OCI-LY1 (cell line): ENCODE measurements at regions not wholly inside any gene's neighbourhood (a gene's known extent, or its start where the extent isn't known, plus 50 kb on each side); places are given as distances from the start of the nearest gene placed in this dataset.

ENCODE experiments used
- H2AFZ ChIP-seq: fragments of 200-600 bp; sonication (generic), shearing (Covaris generic); 2 replicates; pipeline ENCODE4 v1.6.0; 2014; ENCODE audit warnings: antibody characterized with exemption, mild to moderate bottlenecking, low read length
- H3F3A ChIP-seq: fragments of 200-600 bp; sonication (generic), shearing (Covaris generic); 2 replicates; pipeline ENCODE4 v1.6.0; 2014; ENCODE audit warnings: mild to moderate bottlenecking, antibody characterized with exemption, low read length, moderate library complexity; ENCODE audit not compliant: insufficient read depth
- H3K27ac ChIP-seq: fragments of 200-600 bp; sonication (generic); 2 replicates; pipeline ENCODE4 v1.5.1; 2014; ENCODE audit warnings: low read length, mixed run types, mild to moderate bottlenecking, low read depth; ENCODE audit not compliant: poor library complexity, severe bottlenecking
- H3K27me3 ChIP-seq: fragments of 200-600 bp; sonication (generic); 2 replicates; pipeline ENCODE4 v1.6.0; 2014; ENCODE audit warnings: antibody characterized with exemption, mild to moderate bottlenecking, low read length, moderate library complexity; ENCODE audit not compliant: insufficient read depth
- H3K36me3 ChIP-seq: fragments of 200-600 bp; sonication (generic); 2 replicates; pipeline ENCODE4 v1.6.1; 2014; ENCODE audit warnings: mild to moderate bottlenecking, antibody characterized with exemption, low read length, moderate library complexity, mixed read lengths; ENCODE audit not compliant: insufficient read depth
- H3K4me1 ChIP-seq: fragments of 200-600 bp; sonication (generic); 2 replicates; pipeline ENCODE4 v1.5.1; 2014; ENCODE audit warnings: mild to moderate bottlenecking, low read length, moderate library complexity; ENCODE audit not compliant: insufficient read depth, severe bottlenecking
- H3K4me2 ChIP-seq: fragments of 200-600 bp; sonication (generic), shearing (Covaris generic); 2 replicates; pipeline ENCODE4 v1.6.1; 2014; ENCODE audit warnings: low read length
- H3K4me3 ChIP-seq: fragments of 200-600 bp; sonication (generic); 2 replicates; pipeline ENCODE4 v1.5.1; 2014; ENCODE audit warnings: low read length, low read depth, mild to moderate bottlenecking, mixed read lengths; ENCODE audit not compliant: poor library complexity, severe bottlenecking
- H3K79me2 ChIP-seq: fragments of 200-600 bp; shearing (Covaris generic); 2 replicates; pipeline ENCODE4 v1.6.1; 2016; ENCODE audit warnings: mixed run types, low read length, mixed read lengths; ENCODE audit not compliant: insufficient read depth
- H3K9ac ChIP-seq: fragments of 200-600 bp; sonication (generic), shearing (Covaris generic); 2 replicates; pipeline ENCODE4 v1.6.1; 2014; ENCODE audit warnings: mild to moderate bottlenecking, low read length, mixed read lengths
- H3K9me2 ChIP-seq: fragments of 200-600 bp; sonication (generic), shearing (Covaris generic); 2 replicates; pipeline ENCODE4 v1.6.1; 2014; ENCODE audit warnings: low read depth, mild to moderate bottlenecking, low read length, mixed read lengths
- H3K9me3 ChIP-seq: fragments of 200-600 bp; shearing (Covaris generic); 2 replicates; pipeline ENCODE4 v1.6.1; 2014; ENCODE audit warnings: low read length, mixed read lengths
- H4K20me1 ChIP-seq: fragments of 200-600 bp; sonication (generic), shearing (Covaris generic); 2 replicates; pipeline ENCODE4 v1.6.0; 2016; ENCODE audit warnings: mild to moderate bottlenecking, low read length; ENCODE audit not compliant: insufficient read depth
- EZH2 ChIP-seq: fragments of 200-600 bp; sonication (generic), shearing (Covaris generic); IDR thresholded peaks from 2 replicates; pipeline ENCODE4 v1.8.0; 2017; ENCODE audit warnings: borderline replicate concordance, mixed run types, mild to moderate bottlenecking, antibody characterized with exemption, low read length, moderate library complexity, mixed read lengths
- TF ChIP-seq, protein P1 (sequence below): fragments of 200-600 bp; sonication (generic), shearing (Covaris generic); IDR thresholded peaks from 2 replicates; pipeline ENCODE4 v1.5.1; 2017; ENCODE audit warnings: mild to moderate bottlenecking, antibody characterized with exemption, low read length, moderate library complexity, mixed read lengths

DNA sequence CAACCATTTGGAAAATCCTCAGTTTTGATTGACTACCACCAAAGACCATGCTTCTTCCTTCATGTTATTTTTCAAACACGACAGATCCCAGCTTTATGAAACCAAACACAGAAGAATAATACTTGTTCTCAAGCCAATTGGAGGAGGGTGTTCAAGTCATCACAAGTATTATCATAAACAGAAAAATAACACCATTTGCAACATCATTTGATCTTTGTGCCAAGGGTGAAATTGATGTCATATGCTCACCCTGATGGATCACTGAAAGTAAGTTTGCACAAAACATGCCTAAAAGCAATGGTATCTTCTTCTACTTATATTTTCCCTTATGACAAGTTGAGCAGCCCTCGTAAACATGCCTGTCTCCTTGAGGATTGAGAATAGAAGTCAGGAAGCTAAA lies 448.0 kb upstream of the ZEB2 start:
- Histone ChIP-seq H4K20me1 (no peaks in the 10 kb centered on the region), H3K9ac (no peak overlapping the region), H3K79me2 (no peaks in the 10 kb centered on the region), H3K4me2 (no peak overlapping the region), H2AFZ (no peak overlapping the region), H3K36me3 (no peaks in the 10 kb centered on the region), H3F3A (no peaks in the 10 kb centered on the region), H3K4me1 (peaks cover 14% of the 10 kb centered on the region), H3K4me3 (no peak overlapping the region), H3K27ac (no peak overlapping the region), H3K9me3 (peaks cover 17% of the 10 kb centered on the region), H3K9me2 (no peaks in the 10 kb centered on the region), H3K27me3 (no peaks in the 10 kb centered on the region)
- no peak for TF ChIP-seq EZH2
- TF ChIP-seq, protein P1, sequence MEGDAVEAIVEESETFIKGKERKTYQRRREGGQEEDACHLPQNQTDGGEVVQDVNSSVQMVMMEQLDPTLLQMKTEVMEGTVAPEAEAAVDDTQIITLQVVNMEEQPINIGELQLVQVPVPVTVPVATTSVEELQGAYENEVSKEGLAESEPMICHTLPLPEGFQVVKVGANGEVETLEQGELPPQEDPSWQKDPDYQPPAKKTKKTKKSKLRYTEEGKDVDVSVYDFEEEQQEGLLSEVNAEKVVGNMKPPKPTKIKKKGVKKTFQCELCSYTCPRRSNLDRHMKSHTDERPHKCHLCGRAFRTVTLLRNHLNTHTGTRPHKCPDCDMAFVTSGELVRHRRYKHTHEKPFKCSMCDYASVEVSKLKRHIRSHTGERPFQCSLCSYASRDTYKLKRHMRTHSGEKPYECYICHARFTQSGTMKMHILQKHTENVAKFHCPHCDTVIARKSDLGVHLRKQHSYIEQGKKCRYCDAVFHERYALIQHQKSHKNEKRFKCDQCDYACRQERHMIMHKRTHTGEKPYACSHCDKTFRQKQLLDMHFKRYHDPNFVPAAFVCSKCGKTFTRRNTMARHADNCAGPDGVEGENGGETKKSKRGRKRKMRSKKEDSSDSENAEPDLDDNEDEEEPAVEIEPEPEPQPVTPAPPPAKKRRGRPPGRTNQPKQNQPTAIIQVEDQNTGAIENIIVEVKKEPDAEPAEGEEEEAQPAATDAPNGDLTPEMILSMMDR, result no peak

DNA sequence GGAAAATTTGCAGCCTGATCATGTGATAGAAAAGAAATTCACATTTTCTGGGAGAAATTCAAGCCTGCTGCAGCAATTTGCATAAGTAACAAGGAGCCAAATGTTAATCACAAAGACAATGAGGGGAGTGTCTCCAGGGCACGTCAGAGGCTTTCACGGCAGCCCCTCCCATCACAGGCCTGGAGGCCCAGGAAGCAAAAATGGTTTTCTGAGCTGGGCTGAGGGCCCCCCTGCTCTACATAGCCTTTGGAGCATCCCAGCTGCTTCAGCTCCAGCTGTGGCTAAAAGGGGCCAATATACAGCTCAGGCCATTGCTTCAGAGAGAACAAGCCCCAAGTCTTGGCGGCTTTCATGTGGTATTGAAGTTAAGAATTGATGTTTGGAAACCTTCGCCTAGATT lies 445.3 kb upstream of the ZEB2 start:
- no peak overlapping the region for H3K9ac ChIP-seq
- no peak overlapping the region for H3K4me3 ChIP-seq
- no peaks in the 10 kb centered on the region for H4K20me1 ChIP-seq
- H3K4me2 ChIP-seq, result no peak overlapping the region
- no peak overlapping the region for H3K27ac ChIP-seq
- H2AFZ ChIP-seq, result no peak overlapping the region
- TF ChIP-seq EZH2, result no peak
- TF ChIP-seq, protein P1, result no peak
- H3K27me3 ChIP-seq, result no peaks in the 10 kb centered on the region
- H3K79me2 ChIP-seq, result no peaks in the 10 kb centered on the region
- no peaks in the 10 kb centered on the region for H3K36me3 ChIP-seq
- H3K4me1 ChIP-seq, result no peaks in the 10 kb centered on the region
- H3K9me2 ChIP-seq, result no peaks in the 10 kb centered on the region
- H3F3A ChIP-seq, result no peaks in the 10 kb centered on the region
- peaks cover 11% of the 10 kb centered on the region for H3K9me3 ChIP-seq

DNA sequence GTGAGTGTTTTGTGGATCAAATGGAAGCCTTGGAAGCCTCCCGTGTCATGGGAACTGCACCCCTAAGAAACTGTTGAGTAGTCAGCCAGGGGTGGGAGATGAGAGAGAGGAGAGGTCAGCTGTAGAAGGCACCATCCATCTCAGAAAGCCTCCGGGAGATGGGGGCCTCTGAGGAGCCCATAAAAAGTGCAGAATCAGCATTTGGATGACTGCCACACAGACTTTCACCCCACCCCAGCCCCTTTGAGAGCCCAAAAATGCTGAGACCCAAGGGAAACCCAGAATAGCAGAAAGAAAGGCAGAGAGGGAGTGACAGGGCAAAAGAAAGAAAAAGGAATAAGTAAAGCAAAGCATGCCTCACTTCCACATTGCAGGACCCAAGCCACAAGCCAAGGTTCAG lies 443.1 kb upstream of the ZEB2 start:
- H2AFZ ChIP-seq, result no peak overlapping the region
- TF ChIP-seq EZH2, result no peak
- TF ChIP-seq, protein P1, result no peak

More for the DNA sequence above, 443.1 kb upstream of the ZEB2 start:
- H3K79me2 ChIP-seq, result no peaks in the 10 kb centered on the region
- no peaks in the 10 kb centered on the region for H3K4me1 ChIP-seq
- no peak overlapping the region for H3K4me3 ChIP-seq
- no peak overlapping the region for H3K27ac ChIP-seq
- H3F3A ChIP-seq, result no peaks in the 10 kb centered on the region
- H3K9me2 ChIP-seq, result no peaks in the 10 kb centered on the region
- no peaks in the 10 kb centered on the region for H3K36me3 ChIP-seq
- H4K20me1 ChIP-seq, result no peaks in the 10 kb centered on the region
- no peaks in the 10 kb centered on the region for H3K27me3 ChIP-seq
- H3K9me3 ChIP-seq, result peaks cover 11% of the 10 kb centered on the region
- no peak overlapping the region for H3K4me2 ChIP-seq
- H3K9ac ChIP-seq, result no peak overlapping the region
